Glomerular endothelial cell (primary cell): ENCODE measurements at regions not wholly inside any gene's neighbourhood (a gene's known extent, or its start where the extent isn't known, plus 50 kb on each side); places are given as distances from the start of the nearest gene placed in this dataset.
"Not testable (repeated sequence)": the region's sequence is repeated elsewhere in the genome, so short reads cannot be mapped to it uniquely, and the experiment has no call there.

ENCODE experiments used
- DNase-seq: peaks from one replicate; pipeline ENCODE4 v3.0.0-alpha.2; 2011; ENCODE audit warnings: low read depth, low spot score; ENCODE audit errors: extremely low read depth

DNA sequence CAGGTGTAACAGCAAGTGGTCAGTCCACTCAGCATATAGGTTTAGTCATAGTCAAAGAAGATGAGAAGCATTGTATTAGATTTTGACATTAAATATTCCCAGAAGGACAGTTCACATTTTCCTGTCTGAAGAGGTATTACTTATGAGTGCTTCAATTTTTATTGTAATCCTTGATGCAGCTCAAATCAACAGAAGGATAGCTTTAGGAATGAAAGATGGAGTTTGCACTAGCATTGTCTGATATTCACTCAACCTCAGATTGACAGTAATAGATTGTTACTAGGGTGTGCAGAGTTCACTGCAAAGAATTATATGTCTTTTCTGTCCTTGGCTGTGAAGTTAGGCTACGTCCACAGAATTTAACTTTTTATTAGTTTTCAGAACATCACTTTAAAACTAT, 764.3 kb upstream of the AADAT start:
- DNase-seq: no peak

DNA sequence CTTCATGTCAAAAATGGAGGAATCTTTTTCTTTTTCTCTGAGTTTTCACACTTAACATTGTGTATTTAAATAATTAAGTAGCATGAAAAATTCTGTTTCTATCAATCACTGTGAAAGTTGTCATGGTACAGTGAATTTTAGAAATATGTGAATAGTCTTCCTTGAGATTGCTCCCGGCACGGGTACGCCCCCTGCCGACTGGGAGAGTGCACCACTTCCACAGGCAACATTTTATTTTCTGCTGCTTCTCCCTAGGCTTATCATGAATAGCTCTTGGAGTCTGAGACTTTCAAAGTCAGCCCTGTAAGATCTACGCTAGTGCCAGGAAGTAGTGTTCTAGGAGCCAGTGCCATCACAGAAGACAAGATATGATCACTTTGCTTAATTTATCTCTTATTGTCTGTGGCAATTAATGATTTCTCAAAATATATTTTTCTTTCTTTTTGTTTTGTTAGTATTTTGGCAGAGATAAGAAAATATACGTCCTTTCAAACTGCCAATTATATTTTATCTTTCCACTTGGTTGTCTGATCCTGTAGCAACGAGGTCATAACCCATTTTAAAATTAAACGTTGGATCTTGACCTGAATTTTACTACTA, 763.8 kb upstream of the AADAT start:
- no peak for DNase-seq

DNA sequence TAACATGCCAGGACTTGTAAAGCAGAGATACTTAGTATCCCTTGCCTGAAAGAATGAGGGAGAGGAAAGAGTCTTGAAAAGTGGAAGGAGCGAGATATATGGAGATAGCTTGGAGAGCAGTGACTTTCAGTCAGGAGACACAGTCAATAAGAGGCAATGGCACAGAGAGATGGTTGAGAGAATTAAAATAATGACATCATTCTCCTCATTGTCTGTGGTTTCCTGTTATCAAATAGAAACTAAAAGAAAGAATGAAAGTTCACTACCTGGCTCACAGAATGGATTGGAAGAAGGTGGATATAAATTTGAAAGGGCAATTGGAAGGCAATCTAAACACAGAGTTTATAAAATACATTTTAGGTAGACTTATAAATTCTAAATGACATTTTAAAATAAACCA, 760.2 kb upstream of the AADAT start:
- DNase-seq: no peak

DNA sequence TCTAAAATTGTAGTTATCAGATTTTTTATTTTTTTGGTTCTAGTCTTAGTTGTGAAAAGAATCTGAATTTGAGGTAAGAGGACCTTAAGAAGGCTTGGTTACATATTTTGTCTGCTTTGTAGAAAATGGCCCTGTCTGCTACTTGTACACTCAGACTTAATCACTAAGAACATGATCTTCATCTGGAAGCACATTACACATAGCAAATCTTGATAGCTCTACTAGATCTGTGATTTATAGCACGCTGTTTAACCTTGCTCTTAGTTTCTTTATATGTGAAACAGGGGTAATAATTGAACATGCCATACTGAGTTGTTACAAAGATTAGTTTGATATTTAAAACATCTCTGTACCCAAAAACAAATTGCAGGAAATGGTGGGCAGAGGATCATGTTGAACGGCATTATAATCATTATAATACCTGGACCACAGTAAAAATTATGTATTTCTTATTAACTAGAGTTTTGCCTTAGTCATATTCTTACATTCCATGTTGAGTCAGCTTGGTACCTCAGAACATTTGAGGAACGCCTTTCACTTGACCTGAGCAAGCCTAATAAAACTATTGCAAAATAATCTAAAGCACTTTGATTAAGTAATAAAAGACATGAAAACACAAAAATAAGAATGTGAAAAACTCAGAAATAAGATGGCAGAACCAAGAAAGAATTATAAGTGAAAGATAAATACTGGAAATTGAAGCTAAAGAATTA, 738.0 kb upstream of the AADAT start:
- no peak for DNase-seq

DNA sequence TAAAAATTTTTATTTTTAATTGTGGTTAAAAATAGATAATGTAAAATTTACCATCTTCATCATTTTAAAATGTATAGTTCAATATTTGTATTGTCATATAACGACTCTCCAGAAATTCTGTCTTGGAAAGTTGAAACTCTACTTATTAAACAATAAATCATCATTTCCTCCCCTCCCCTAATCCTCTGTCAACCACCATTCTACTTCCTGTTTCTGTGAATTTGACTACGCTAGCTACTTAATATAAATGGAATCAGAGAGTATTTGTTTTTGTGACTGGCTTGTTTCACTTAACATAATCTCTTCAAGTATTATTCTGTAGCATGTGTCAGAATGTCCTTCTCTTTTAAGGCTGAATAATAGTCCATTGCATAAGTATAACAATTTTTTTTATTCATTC, 729.0 kb upstream of the AADAT start:
- no peak for DNase-seq

DNA sequence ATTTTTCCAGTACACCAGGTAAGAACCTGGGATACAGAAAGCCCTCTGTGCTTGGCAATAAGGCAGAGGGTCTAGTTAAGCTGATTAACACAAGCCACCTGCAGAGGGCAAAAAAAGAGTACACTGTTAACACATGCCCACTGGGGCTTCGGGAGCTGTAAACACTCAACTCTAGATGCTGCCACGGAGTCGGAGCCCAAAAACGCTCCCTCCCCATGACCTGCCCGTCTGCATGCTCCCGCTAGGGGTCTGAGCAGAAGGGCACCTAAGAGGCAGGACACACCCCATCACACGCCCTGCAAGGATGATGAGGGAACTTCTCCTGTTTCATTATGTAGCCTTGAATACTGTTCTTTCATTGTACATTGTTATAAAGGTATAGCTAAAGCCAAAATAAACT, 715.6 kb upstream of the AADAT start:
- DNase-seq: no peak

DNA sequence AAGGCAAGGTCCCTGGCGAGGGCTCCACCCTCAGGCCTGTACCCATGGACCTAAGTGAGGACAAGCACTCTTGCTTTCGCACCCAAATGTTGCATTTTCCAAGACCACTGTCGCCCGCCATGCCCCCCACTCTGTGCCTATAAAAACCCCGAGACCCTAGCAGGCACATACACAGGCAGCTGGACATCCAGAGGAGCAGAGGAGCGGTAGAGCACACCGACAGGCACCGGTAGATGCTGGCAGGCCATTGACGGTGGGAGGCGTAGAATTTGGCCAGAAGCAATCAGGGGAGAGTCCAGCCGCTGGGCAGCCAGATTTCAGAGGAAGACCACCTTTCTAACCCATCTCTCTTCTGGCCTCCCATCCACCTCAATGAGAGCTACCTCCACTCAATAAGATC, 715.2 kb upstream of the AADAT start:
- DNase-seq: no peak

DNA sequence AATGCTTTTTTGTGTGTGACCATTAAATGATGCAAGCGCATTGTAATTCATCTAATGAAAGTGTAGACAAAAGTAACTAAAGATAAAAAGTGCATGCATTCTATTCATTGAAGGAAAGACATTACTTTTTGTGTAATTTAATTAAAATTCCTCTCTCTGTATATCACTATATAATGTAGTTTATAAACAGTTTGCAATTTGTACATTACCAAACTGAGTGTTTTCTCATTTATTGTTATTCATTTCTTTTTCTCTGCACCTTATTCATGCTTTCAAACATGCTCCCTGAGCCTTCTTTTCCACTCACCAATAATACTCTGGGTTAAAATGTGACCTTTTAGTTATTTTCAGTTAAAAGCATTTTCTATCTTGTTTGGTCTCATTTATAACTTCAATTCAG, 713.7 kb upstream of the AADAT start:
- DNase-seq: no peak

DNA sequence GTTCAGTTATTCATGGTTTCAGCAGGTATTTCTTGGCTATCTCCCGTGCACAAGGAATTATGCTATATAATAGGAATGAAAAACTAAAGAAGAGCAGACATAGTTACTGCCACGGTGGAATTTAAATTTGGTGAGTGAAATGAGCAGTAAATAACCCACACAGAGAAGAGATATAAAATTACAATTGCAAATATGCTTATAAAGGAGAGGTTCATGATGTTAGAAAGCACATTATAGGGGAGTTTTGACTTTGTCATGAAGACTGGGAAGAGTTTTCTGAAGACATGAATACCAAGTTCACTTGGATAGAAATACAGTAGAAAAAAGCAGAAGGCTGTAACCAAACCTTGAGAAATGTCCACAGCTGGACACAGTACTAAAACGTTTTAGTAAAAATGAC, 712.0 kb upstream of the AADAT start:
- DNase-seq: no peak

DNA sequence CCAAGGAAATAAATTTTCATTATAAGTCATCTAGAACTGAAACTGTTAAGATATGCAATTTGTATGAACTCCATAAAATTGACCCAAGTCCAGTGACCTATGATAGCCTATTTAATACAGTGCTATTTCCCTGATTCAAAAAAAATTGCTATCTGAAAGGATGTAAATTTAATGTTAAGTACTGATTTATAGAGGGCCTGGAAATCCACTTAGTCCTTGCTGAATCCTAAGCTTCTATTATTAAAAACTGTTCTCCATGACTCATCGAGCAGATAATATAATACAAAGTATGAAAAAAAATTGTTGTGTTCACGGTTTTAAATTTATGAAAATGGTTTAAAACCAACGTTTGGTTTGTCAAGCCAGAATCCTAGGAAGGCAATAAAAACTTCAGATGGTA, 704.8 kb upstream of the AADAT start:
- DNase-seq: no peak

DNA sequence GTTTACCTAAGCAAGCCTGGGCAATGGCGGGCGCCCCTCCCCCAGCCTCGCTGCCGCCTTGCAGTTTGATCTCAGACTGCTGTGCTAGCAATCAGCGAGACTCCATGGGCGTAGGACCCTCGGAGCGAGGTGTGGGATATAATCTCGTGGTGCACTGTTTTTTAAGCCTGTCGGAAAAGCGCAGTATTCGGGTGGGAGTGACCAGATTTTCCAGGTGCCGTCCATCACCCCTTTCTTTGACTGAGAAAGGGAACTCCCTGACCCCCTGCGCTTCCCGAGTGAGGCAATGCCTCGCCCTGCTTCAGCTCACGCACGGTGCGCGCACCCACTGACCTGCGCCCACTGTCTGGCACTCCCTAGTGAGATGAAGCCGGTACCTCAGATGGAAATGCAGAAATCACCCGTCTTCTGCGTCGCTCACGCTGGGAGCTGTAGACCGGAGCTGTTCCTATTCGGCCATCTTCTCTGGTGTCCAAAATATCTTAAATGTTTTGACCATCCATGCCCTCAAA, 698.8 kb upstream of the AADAT start:
- not testable (repeated sequence) for DNase-seq

DNA sequence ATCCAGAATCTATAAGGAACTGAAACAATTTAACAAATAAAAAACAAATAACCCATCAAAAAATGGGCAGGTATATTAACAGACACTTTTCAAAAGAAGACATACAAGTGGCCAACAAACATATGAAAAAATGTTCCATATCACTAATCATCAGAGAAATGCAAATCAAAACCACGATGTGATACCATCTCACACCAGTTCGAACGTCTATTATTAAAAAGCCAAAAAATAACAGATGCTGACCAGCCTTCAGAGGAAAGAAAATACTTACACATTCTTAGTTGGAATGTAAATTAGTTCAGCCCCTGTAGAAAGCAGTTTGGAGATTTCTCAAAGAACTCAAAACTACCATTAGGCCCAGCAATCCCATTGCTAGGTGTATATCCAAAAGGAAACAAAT, 687.9 kb upstream of the AADAT start:
- DNase-seq: no peak

DNA sequence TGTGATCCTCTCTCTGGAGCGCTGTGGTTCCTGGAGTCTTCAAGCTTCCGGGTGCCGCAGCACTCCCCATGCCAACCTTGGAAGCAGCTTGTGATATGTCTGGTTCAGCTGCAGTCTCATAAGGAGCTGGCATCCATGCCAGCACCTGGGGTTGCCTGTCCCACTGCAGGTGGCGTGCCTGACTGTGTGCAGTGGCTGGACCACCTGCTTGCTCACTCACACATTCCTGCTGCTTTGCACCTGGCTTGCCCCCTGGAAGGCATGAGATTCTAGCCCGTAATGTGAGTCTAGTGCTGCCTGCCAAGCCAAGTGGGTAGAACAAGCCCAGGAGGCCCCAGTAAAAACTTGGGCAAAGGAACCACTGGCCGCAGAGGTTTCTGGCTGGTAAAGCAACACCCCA, 687.2 kb upstream of the AADAT start:
- no peak for DNase-seq

DNA sequence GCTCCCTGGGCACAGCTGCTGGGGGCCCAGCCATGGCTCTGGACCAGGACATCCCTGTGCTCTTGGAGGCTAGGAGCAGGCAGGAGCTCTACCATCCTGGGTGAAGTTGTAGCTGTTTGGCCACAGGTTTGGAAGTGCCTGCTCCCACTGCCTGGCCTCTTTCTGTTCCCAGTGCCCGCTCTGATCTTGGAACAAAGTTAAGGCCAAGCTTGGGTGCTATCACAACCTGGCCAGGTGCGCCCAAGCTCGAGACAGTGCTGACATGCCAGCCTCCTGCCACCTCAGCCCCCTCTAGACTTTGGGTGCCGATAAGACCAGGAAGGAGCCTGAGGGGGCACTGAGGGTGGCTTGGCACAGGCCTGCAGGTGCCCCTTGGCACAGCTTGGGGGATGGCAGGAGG, 686.1 kb upstream of the AADAT start:
- no peak for DNase-seq

DNA sequence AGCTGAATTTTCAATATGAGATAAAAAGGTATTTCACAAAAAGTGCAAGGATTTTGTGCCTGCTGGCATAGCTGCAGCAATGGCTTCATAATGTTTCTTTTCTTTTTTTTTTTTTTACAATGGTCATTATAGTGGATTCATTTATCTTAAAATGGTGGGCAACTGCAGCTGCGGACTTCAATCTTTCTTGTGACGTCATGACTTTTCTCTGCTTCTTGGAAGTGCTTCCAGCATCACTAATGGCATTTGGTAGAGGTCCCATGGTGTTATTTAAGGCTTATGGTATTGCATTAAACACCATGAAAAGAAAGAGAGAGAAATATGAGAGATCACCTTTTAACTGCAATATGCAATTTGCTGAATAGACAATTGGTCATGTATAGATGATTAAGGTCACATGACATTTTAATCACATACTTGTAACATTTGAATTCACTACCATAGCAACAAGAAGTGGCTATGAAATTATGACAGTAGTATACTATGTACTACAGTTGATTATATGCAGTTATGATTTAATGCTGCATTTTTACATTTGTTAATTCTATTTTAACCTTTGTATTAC, 684.0 kb upstream of the AADAT start:
- no peak for DNase-seq

DNA sequence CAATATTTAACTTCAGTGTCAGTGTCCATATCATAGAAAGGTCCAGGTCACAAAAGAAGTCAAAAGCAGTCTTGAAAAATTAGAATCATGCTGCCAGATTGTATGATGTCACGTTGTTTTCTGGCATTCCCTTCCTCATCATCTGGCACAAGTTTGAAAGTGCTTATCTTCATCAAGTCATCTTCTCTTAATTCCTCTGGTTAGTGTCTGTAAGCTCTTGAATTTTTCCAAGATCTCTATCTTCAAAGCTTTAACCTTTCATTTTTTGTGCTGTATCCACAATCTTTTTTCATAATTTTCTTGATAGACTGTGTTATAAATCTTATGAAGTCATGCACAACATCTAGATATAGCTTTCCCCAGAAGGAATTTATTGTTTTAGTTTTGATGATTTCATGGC, 682.7 kb upstream of the AADAT start:
- DNase-seq: no peak

DNA sequence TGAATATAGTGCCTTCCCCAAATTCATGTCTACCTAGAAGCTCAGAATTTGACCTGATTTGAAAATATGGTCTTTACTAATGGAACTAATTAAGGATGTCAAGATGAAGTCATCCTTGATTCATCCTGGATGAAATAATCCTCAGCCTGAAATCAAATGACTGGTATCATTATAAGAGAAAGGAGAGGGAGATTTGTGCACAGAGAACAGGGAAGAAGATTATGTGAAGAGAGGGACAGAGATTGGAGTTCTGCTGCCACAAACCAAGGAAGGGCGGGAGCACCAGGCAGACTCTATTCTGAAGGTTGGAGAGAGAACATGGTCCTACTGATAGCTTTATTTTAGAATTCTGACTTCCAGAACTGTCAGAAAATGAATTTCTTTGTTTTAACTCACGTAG, 680.9 kb upstream of the AADAT start:
- DNase-seq: no peak

DNA sequence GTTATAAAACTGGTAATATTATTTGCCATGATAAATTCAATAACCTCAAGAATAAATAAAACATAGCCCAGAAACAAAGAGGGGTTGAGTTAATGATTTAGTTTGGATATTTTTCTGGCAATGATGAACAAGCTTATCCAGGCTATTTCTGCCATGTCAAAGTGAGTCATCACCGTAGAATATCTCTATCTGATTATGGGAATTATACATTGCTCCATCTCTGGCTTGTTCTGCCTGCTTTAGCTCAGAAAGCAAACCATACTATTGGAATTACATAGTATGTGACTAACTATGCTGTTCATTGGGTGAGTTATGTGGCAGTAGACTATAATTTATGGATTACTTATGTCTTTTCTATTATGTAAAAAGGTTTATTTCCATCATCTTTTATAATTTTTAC, 680.1 kb upstream of the AADAT start:
- no peak for DNase-seq

DNA sequence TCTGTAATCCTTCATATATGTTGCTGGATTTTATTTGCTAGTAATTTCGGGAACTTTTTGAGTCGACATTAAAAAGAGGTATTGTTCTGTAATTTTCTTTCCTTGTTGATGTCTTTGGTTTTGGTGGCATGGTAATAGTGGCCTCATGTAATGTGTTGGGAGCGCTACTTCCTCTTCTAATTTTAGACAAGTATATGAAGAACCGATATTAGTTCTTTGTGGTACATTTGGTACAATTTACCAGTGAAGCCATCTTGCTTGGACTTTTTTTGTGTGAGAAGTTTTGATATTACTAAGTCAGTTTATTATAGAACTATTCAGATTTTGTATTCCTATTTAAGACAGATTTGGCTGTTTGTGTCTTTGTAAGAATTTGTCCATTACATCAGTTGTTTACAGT, 669.2 kb upstream of the AADAT start:
- no peak for DNase-seq

DNA sequence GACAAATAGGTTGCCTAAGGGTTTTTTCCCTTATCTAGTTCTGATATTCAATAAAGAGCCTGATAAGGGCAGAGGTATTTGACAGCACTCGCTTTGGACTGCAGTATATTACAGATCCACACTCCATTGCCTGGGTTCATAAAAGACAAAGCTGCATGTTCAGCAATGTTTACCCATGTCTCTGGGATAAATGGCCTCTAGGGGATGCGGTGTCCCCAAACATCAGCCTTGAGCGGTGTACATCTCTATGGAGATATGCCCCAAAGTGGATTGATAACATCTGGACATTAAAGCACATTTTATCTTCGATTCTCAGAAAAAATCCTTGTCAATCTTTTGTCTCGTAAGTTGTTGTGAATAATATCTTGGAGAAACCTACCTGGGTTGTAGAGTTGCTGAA, 660.8 kb upstream of the AADAT start:
- DNase-seq: no peak

DNA sequence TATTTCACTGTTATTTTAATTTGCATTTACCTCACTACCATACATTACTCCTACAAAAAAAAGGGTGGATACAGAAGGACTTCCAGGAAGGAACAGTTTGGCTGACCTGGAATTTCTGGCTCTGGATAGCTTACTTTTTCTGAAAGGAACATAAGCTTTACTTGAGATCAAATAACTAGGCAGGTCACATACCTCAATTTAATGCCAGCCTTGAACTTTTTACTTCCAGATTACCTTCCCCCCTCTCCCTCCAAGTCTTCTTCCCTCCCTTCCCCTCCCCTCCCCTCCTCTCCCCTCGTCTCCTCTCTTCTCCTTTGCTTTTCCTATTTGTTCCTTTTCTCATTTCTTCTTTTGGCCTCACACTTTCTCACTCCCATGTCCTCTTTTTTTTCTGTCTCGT, 659.2 kb upstream of the AADAT start:
- no peak for DNase-seq

DNA sequence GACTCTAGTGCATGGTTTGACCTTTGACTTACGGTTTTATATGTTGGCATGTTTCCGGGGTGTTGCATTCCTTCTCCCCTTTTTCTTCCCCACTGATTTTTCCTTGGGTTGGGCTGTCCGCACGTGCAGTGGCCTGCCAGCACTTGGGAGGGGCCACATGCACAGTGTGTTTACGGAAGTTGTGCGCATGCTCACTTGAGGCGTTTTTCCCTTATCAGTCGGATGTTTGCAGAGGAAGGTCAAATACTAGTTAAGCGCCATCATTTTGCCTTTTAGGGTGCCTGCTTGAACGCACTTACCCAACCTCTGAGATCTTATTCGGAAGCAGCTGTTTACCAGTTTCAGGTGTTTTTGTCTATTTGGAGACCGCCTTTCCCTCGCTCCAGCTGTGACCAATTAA, 653.9 kb upstream of the AADAT start:
- no peak for DNase-seq

DNA sequence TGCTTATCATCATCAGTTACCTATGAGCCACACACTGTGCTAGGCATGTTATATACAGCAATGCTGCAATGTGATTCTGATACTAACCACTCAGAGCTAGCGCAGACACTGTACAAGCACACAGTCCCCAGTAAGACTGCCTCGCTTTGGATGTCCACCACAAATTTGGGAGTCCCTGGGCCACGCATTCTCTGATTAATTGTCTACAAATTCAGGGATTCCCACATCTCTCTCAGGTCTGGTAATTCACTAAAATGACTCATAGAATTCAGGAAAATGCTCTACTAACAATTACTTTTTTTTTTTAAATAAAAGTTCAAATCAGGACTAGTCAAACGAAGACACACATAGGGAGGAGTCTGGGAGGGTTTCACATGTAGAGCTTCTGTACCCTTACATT, 652.1 kb upstream of the AADAT start:
- no peak for DNase-seq
